HG03469 (cell line): ENCODE measurements at regions not wholly inside any gene's neighbourhood (a gene's known extent, or its start where the extent isn't known, plus 50 kb on each side); places are given as distances from the start of the nearest gene placed in this dataset.
"Not testable (repeated sequence)": the region's sequence is repeated elsewhere in the genome, so short reads cannot be mapped to it uniquely, and the experiment has no call there.

ENCODE experiments used
- ATAC-seq: cut with Tn5 transposase; IDR thresholded peaks from one replicate; pipeline ENCODE4 v1.9.1; 2021; ENCODE audit warnings: mild to moderate bottlenecking, moderate library complexity, moderate number of reproducible peaks; ENCODE audit not compliant: unreplicated experiment

DNA sequence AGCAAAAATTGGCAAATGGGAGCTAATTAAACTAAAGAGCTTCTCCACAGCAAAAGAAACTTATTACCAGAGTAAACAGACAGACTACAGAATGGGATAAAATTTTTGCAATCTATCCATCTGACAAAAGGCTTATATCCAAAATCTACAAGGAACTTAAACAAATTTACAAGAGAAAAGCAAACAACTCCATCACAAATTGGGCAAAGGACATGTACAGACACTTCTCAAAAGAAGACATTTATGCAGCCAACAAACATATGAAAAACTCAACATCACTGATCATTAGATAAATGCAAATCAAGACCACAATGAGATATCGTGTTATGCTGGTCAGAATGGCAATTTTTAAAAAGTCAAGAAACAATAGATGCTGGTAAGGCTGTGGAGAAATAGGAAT lies 315.6 kb downstream of the DMAC1 start:
- not testable (repeated sequence) for ATAC-seq

DNA sequence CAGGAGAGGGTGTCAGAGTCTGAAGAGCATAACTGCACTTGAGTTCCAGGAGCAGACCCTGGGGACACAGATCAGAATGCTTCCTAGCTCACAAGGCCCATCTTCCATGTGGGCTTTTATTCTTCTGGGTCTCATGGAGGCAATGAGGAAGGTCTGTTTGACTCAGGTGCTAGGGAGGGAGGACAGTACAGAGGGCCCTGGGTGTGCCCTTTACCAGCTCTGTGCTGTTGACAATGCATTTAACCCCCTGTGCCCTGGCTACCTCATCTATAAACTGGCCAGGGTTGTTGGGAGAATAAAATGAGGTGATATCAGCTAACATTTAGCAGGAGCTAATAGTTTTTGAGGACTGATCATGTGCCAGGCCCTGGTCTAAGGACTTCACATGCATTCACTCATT lies 318.0 kb downstream of the DMAC1 start:
- no peak for ATAC-seq

DNA sequence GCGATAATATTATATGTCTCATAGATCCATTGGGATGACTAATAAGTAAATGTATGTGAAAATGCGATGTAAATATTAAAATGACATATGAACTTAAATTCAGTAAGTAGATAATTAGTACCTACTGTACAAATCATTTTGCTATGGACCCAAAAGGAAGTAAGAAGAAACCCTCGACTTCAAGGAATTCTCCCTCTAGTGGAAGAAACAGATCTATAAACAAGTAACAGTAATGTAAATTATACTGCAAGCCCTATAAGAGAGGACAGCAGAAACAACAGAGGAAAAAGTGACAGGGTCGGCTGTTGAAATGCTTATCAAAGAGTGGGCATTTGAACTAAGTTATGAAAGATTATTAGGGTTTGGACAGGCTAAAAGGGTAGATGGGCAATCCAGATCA lies 320.3 kb downstream of the DMAC1 start:
- ATAC-seq: no peak

DNA sequence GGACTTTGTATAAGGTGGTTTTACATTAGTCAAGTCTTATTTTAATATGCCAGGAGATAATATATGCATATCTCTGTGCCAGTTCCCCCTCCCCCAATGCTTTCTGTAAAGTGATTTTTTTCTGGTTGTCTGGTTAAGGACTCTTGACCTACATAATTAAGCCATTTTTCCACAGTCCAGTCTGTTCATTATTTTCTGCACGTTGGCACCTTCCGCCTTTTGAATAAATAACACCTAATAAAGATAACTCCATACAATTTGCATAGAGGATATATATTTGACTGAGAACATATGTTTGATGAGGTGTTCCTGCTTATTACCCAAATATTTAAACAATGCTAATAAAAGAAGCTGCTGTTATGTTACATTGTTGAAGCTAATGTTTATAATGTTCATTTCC lies 320.9 kb downstream of the DMAC1 start:
- no peak for ATAC-seq

DNA sequence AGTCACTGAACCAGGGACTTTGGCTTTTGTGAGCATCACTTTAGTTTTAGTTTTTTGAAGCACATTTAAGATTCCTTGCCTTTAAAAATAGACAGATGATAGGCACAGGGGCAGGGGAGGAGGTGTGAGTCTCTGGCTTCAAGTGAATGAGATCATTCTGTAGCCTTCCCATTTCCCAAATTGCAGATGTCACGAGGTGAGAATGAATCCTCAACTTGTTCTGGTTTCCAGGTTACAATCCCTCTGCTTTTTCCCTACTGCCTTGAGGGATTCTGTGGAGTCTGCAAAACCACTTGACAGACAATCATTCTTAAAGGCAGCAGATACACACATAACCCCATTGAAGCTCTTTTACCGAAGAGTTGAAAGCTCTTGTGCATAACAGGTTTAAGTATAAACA lies 332.4 kb downstream of the DMAC1 start:
- no peak for ATAC-seq

DNA sequence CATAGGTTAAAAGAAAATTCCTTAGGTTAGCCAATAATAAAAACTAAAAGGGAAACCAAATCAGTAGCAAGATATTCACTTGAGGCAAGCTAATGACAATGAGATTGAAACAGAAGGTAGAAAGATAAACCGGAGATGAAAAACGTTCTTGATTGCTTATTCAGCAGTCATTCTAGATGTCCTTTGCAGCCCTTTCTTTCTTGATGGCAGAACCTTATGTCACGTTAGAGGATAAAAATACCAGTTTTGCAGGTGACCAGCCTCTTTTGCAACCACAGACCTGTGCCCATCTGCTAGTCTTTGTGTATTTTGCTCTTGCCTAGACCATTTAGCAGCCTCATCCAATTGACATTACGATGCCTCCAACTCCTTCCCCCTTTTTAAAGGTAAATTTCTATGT lies 337.8 kb downstream of the DMAC1 start:
- no peak for ATAC-seq

DNA sequence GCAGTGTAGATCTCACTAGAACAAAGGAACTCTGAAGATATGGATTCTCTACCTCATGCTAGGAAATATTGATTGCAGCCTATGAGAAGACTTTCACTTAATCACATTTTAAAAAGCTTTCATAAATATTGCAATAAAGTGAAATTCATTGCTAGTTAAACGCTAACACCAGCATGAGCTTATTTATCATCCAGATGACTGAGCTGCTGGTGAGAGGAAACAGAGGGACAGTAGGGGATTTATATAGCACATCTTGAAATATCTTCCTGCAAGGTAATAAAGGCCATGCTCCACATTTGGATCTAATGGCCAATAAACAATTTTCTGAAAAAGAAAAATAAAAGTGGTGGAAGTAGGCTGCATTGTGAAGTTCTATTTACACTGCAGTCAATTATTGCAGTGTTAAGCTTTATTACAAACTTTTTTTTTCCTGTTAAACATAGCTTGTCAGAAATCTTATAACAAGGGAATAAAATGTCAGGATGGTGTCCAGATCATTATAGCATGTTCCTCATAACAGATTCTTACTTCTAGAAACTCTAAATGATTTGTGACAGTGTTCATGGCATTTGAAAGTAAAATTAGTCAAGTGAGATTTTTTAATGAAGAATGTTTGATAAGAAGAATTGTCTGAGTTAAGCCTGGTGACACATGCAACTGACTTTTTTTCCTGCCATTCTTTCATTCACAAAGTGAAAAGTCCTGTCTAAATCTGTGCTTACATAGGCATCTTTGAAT lies 342.6 kb downstream of the DMAC1 start:
- ATAC-seq: no peak

DNA sequence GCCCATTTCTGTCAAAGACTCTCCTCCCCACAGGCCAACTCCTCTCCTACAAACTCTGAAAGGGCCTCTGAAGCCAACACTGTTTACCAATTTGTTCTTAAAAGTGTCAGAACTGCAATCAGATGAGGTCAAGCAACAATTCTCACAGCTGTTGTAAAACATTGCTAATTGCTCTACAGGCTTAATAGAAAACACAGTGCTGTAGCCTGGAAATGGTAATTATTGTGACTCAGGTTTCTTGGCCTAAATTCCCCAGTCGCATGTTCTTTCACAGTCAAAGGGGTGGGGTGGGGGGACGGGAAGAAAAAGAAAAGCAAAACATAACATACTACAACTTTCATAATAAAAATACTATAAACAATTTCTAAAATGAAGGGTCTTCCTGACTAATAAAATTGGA lies 343.2 kb downstream of the DMAC1 start:
- ATAC-seq: no peak

DNA sequence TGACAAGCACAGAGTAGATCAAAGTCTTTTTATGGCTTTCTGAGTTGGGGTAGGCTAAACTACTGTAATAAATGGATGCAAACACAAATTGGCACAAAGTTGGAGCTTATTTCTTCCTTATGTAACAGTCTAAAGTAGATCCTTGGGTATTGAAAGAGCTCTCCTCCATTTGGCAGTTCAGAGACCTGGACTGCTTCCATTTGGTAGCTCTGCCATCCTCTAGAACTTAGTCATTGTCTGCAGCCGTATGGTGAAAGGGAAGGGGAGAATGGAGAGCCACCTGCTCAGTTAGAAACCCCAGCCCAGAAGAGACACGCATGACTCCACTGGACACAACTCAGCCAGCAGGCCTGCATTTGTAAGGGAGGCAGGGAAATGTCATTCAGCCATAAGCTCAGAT lies 345.0 kb downstream of the DMAC1 start:
- ATAC-seq: no peak

DNA sequence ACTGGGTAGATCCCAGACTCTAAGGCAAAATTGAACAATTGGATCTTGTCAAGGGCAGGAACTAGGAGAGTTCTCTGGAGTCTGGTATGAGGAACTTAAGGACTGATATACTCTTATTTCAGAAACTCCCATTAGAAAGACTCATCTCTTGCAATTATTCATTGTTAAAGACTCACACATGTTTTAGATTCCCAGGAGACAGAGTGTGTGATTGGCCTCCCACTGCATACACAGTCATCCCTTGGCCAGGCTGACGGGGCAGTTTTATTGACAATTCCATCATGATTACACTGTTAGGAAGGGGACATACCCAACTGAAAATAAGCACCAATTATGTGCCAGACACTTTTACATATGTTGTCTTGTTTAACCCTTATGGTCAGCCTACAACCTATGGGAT lies 347.2 kb downstream of the DMAC1 start:
- no peak for ATAC-seq

DNA sequence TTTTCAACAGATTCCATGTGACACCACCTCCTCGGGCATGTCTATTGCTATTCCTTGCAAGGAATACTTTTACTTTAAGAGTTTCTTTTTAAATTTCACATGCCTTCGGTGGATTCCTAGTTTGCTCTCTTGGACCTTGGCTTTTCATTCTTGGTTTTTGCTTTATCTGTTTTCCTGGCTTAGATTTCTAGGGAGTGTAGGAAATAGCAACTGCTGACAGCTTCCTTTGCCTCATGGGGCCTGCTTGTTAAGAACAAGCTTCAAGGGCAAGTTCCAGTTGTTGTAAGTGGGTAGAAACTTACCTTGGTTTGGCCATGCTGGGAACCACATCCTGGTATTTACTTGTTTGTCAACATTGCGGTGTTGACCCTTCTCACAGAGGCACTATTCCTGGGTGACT lies 348.5 kb downstream of the DMAC1 start:
- no peak for ATAC-seq

DNA sequence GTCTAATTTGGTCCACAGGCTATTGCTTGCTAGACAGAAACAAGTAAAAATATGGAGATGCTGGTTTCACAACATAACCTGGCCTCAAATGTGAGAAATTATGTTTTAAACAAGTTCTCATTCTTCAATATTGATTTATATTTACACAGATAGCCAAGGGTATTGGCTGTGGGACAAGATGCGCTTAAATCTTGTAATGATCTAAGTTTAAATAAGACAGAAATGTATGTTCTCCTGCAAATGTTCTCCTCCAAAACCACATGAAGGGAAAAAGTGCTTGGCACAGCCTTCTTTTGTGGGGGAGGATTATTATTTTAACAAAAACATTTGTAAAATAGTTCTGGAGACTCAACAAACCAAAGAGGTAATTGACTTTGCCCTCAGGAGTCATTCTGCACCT lies 356.0 kb downstream of the DMAC1 start:
- ATAC-seq: no peak

DNA sequence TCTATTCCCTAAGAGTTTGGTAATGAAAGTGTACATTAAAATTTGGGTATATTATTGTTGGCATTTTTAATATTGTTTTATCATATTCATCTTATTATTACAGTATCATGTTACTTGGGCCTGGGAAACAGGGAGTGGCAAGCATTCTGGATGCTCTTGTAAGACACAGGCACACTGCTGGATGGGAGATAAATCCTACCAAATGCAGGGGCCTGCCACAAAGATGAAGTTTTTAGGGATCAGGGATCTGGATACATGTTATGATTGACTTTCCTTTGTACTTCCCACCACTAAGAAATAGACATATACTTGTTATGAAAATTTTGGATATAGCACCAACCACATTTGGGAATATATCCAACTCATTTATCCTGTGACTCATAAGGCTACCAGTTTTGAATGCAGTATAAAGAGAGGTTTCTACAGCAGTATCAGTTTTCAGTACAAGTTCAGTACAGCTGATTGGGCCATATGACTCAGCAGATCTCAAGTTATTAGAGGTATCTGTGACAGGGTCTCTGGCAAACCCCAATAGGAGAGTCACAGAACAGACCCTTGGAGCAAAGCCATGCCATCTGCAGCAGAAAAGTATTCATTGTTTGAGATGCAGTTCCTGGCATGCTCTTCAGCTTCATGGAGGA lies 360.1 kb downstream of the DMAC1 start:
- no peak for ATAC-seq

DNA sequence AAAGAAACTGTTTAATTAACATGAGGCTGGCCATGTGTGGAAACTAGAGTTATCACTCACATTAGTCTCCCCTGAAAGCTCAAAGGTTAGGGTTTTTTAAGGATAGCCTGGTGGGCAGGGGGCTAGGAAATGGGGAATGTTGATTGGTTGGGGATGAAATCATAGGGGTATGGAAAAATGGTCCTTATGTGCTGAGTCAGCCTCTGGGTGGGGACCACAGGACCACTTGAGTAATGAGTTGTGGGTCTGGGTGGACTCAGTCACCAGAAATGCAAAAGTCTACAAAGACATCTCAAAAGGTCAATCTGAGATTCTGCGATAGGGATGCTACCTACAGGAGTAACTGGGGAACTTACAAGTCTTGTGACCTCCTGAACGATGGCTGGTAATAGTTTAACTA lies 362.8 kb downstream of the DMAC1 start:
- ATAC-seq: no peak

DNA sequence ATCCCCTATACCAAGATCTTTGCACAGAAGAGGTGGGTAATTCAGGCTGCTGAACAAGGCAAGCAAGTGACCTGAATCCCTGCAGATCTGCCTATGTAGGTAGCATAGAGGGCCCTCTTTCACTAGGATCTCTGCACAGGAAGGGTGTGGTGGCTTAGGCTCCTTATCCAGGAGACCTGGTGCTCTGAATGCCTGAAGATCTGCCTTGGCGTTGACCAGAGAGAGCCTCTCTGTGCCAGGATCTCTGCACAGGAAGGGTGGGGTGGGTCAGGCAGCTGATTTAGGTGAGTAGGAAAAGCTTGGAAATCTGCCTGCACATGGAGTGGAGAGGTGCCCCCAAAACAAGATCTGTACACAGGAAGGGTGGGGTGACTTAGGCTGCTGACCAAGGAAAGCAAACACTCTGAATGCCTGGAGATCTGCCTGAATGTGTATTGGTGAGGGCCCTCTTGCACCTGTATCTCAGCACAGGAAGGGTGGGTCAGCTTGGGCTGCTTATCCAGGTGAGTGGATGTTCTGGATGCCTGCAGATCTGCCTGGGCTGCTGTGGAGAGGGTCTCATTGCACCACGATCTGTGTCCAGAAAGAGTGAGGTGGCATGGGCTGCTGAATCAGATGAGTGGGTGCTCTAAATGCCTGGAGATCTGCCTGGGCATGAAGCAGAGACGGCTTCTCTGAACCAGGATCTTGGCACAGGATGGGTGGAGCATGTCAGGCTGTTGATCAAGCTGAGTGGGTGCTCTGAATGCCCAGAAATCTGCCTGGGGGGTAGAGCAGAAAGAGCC lies 365.9 kb downstream of the DMAC1 start:
- no peak for ATAC-seq

DNA sequence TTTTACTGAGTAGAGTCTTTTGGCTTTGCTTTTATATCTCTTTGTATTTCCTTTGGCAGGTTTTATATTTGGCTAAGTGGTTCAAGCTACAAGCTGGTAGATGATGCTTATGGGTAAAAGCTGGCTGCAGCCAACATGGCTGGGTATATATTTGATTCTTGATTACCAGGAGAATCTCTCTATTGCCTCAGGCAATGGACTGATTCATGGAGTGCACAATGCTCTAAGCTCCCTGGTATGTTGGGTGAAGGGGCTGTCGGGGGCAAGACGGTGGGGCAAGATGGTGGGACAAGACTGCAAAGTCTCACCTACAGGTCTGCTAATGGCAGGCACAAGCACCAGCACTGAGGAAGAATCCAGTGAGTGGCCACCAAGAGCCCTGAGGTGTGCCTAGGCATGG lies 366.6 kb downstream of the DMAC1 start:
- ATAC-seq: no peak

DNA sequence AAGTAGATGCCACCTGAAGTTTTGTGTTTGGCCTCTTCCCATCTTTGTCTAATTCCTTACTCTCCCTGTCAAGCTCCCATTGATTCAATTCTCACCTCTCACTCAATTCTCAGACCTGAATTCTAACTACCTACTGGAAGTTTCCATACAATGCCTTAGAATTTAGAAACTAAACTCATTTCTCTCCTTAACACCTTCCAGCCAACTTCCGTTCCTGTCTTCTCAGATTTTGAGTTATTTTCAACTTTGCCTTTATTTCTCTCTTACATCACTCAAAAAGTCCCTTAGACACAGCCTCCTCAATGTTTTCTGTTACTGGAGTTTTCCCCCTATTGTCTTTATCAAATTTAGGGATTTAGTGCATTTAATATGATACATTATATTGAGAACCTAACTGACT lies 382.2 kb downstream of the DMAC1 start:
- not testable (repeated sequence) for ATAC-seq

DNA sequence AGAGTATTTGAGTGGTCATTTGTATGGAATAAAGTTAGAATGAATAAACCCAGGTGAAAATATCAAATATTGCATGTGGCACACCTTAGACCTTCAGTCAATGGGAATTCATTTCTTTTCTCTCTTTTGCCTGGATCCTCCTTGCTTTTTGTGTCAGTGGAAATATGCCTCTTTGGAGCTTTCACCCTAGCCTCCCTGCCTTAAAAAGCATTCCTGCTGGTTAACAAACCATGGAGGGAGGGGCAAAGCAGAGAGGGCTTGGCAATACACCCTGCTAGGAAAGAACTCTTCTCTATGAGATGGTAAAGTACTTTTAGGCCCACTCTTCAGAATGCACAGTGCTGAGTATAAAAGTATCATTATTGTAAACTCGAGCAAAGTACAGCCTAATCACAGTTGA lies 383.7 kb downstream of the DMAC1 start:
- no peak for ATAC-seq

DNA sequence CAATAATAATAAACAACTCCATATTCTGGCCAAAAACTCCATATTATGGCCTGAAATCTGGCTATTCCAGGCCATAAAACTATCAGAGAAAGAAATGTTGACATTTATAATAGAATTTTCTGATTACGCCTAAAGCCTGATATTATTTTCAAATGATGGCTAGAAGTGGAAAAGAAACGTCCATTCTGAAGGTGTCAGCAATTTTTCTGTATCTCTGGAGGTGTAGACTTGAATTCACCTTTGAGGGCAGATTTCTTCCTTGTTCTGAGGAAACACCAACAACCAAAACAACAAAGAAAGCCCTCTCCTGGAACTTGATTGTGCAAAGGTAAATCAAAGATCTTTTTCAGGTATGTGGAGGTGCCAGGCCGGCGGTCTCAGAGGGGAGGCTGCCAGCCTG lies 390.7 kb downstream of the DMAC1 start:
- ATAC-seq: no peak

DNA sequence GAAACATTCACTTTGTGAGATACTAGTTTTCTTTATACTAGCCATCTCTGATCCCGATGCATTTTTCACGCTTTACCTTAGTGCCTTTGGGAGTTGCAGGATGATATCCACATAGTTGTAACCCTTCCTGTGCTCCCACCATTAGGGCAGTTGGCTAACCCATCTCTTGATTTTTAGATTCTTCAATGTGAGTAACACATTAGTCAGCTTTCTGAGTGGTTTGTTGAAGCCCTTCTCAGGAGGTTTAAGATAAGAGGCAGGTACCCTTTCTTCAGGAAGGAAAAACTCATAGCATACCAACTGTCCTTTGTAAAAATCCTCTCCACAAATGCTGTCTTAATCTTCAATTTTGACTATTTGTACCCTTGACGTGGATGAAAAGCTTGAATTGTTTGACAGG lies 392.3 kb downstream of the DMAC1 start:
- ATAC-seq: no peak

DNA sequence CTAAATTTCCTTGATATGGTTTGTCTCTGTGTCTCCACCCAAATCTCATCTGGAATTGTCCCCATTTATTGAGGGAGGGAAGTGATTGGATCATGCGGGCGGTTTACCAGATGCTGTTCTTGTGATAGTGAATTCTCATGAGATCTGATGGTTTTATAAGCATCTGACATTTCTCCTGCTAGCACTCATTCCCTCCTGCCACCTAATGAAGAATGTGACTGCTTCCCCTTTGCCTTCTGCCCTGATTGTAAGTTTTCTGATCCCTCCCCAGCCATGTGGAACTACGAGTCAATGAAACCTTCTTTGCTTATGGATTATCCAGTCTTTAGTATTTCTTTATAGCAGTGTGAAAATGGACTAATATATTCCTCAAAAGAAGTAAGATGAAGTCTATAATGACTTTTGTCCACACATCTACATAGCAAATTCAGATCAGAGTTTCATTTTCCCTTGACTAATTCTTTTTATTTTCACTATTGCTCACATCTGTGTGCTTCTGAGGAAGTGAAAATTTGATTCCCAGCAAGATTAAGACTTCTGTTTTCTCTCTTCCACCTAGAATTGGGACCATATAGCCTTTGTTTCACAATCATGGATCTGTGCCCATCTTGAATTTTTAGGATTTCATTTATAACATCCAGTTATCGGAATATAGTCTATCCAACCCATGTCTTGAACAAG lies 393.5 kb downstream of the DMAC1 start:
- ATAC-seq: peak; percentile 87
